Smooth muscle cell (in vitro differentiated cells): ENCODE measurements at regions not wholly inside any gene's neighbourhood (a gene's known extent, or its start where the extent isn't known, plus 50 kb on each side); places are given as distances from the start of the nearest gene placed in this dataset.

Experiments used
- DNase-seq: peaks from one replicate; lab custom pipeline; 2025; ENCODE audit not compliant: unreplicated experiment; lab: John Stamatoyannopoulos, UW
- H2AFZ ChIP-seq: fragments of 200-600 bp; sonication (generic); 2 replicates; pipeline ENCODE4 v1.6.0; 2016; ENCODE audit warnings: antibody characterized with exemption, low read depth, mild to moderate bottlenecking
- H3F3A ChIP-seq: fragments of 200-600 bp; sonication (generic); 2 replicates; pipeline ENCODE4 v1.6.0; 2017; ENCODE audit warnings: antibody characterized with exemption, low read depth
- H3K27ac ChIP-seq: fragments of 200-600 bp; sonication (generic); 2 replicates; pipeline ENCODE4 v1.5.1; 2016; ENCODE audit warnings: low read depth, mild to moderate bottlenecking
- H3K27me3 ChIP-seq: fragments of 200-600 bp; sonication (generic); 2 replicates; pipeline ENCODE4 v1.6.1; 2016; ENCODE audit warnings: low read depth, mild to moderate bottlenecking
- H3K36me3 ChIP-seq: fragments of 200-600 bp; sonication (generic); 2 replicates; pipeline ENCODE4 v1.5.1; 2016; ENCODE audit warnings: low read depth
- H3K4me1 ChIP-seq: fragments of 200-600 bp; sonication (generic); 2 replicates; pipeline ENCODE4 v1.5.1; 2016; ENCODE audit warnings: low read depth
- H3K4me2 ChIP-seq: fragments of 200-600 bp; sonication (generic); 2 replicates; pipeline ENCODE4 v1.6.0; 2016; ENCODE audit warnings: mild to moderate bottlenecking
- H3K4me3 ChIP-seq: fragments of 200-600 bp; sonication (generic); 2 replicates; pipeline ENCODE4 v1.5.1; 2016; ENCODE audit warnings: mild to moderate bottlenecking
- H3K79me2 ChIP-seq: fragments of 200-600 bp; sonication (generic); 2 replicates; pipeline ENCODE4 v1.6.0; 2016; ENCODE audit warnings: low read depth, mild to moderate bottlenecking
- H3K9ac ChIP-seq: fragments of 200-600 bp; sonication (generic); 2 replicates; pipeline ENCODE4 v1.6.0; 2016; ENCODE audit warnings: low read depth
- H3K9me3 ChIP-seq: fragments of 200-600 bp; sonication (generic); replicated peaks from 2 replicates; pipeline ENCODE4 v1.5.1; 2016; ENCODE audit warnings: low read depth
- H4K20me1 ChIP-seq: fragments of 200-600 bp; sonication (generic); 2 replicates; pipeline ENCODE4 v1.6.0; 2016; ENCODE audit warnings: low read depth
- CTCF ChIP-seq: fragments of 200-600 bp; sonication (generic); IDR thresholded peaks from 2 replicates; pipeline ENCODE4 v1.5.1; 2017; ENCODE audit warnings: borderline replicate concordance, mild to moderate bottlenecking, antibody characterized with exemption; ENCODE audit not compliant: insufficient read depth, poor library complexity, severe bottlenecking
- whole genome bisulfite sequencing: methylation state at CpG from one replicate; pipeline ENCODE4 v1.1.7; 2016; ENCODE audit warnings: low lambda C conversion rate; 5-methylcytosine and 5-hydroxymethylcytosine counted together

DNA sequence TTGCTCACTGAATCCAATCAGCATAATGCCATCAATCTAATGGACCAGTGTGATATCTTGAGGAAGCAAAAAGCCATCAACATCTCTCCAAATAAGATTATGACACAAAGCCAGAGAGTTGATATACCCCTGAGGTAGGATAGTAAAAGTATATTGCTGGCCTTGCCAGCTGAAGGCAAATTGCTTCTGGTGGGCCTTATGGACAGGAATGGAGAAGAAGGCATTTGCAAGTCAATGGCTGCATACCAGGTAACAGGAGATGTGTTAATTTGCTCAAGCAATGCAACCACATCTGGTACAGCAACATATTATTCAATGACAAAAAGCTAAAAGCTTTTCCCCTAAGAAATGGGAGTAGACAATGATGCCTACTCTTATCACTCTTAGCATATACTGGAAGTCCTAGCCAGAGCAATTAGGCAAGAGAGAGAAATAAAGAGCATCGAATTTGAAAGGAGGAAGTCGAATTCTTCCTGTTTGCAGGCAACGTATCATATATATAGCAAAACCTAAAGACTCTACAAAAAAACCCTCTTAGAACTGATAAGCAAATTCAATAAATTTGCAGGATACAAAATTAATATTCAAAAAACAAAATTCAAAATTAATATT is 216.1 kb upstream of the RASA1 start:
- H3K4me2 ChIP-seq, result no peak overlapping the region
- no peak overlapping the region for H3K4me3 ChIP-seq
- no peaks in the 10 kb centered on the region for H3K27me3 ChIP-seq
- no peak for TF ChIP-seq CTCF
- H3K36me3 ChIP-seq, result no peaks in the 10 kb centered on the region
- no peaks in the 10 kb centered on the region for H4K20me1 ChIP-seq
- no peaks in the 10 kb centered on the region for H3K4me1 ChIP-seq
- WGBS, result 90% methylated on average over 3 of the region's 3 CpGs
- DNase-seq, result no peak
- no peak overlapping the region for H3K9ac ChIP-seq
- no peak overlapping the region for H2AFZ ChIP-seq
- H3K79me2 ChIP-seq, result no peaks in the 10 kb centered on the region
- no peaks in the 10 kb centered on the region for H3F3A ChIP-seq
- no peak overlapping the region for H3K27ac ChIP-seq
- H3K9me3 ChIP-seq, result no peaks in the 10 kb centered on the region

DNA sequence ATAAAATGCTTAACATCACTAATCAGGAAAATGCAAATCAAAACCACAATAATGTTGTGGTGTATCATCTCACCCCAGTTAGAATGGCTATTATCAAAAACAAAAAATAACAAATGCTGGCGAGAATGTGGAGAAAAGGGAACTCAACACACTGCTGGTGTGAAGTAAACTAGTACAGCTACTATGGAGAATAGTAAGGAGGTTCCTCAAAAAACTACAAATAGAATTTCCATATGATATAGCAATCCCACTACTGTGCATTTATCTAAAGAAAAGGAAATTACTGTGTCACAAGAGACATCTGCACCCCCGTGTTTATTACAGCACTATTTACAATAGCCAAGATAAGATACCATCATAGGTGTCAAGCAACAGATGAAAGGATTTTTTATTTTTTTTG is 214.5 kb upstream of the RASA1 start:
- no peak overlapping the region for H2AFZ ChIP-seq
- H3K27me3 ChIP-seq, result no peaks in the 10 kb centered on the region
- H4K20me1 ChIP-seq, result no peaks in the 10 kb centered on the region
- DNase-seq, result no peak
- no peak overlapping the region for H3K4me2 ChIP-seq
- H3K9ac ChIP-seq, result no peak overlapping the region
- no peaks in the 10 kb centered on the region for H3F3A ChIP-seq
- H3K27ac ChIP-seq, result no peak overlapping the region
- 70% methylated on average over 2 of the region's 2 CpGs for WGBS
- no peaks in the 10 kb centered on the region for H3K36me3 ChIP-seq
- no peaks in the 10 kb centered on the region for H3K79me2 ChIP-seq
- no peak overlapping the region for H3K4me3 ChIP-seq
- no peaks in the 10 kb centered on the region for H3K9me3 ChIP-seq
- TF ChIP-seq CTCF, result no peak
- H3K4me1 ChIP-seq, result no peaks in the 10 kb centered on the region

DNA sequence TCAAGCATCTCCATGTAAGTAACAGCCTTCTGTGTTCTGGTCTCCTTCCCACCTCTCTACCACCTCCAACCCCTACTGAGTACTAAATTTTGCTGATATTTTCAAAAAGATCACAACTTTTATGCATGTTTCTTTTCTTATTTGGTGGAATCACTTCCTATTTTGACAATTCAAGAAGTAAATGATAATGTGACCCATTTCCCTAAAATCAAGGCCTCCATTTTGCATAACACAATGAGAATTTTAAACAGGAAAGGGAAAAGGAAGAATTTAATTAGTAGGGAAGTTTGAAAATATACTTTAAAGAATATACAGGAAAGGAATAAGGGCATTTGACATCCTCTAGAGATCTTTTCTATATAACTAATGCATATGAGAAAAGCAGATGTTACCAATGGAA is 212.9 kb upstream of the RASA1 start:
- H3F3A ChIP-seq, result no peaks in the 10 kb centered on the region
- no peak overlapping the region for H3K4me2 ChIP-seq
- no peaks in the 10 kb centered on the region for H3K9me3 ChIP-seq
- no peaks in the 10 kb centered on the region for H3K79me2 ChIP-seq
- no peak for TF ChIP-seq CTCF
- no peaks in the 10 kb centered on the region for H3K27me3 ChIP-seq
- H3K4me1 ChIP-seq, result no peaks in the 10 kb centered on the region
- H2AFZ ChIP-seq, result no peak overlapping the region
- no peak for DNase-seq
- H3K9ac ChIP-seq, result no peak overlapping the region
- H3K36me3 ChIP-seq, result no peaks in the 10 kb centered on the region
- H3K27ac ChIP-seq, result no peak overlapping the region
- H3K4me3 ChIP-seq, result no peak overlapping the region
- no peaks in the 10 kb centered on the region for H4K20me1 ChIP-seq

GRCh38 chr5:87061046-87061445 is 206.6 kb upstream of the RASA1 start:
- no peaks in the 10 kb centered on the region for H3F3A ChIP-seq
- no peaks in the 10 kb centered on the region for H3K4me1 ChIP-seq
- no peaks in the 10 kb centered on the region for H3K79me2 ChIP-seq
- no peak for DNase-seq
- H3K9ac ChIP-seq, result no peak overlapping the region
- no peaks in the 10 kb centered on the region for H3K9me3 ChIP-seq
- H3K4me3 ChIP-seq, result no peak overlapping the region
- TF ChIP-seq CTCF, result no peak
- H3K4me2 ChIP-seq, result no peak overlapping the region
- no peaks in the 10 kb centered on the region for H4K20me1 ChIP-seq
- H3K36me3 ChIP-seq, result no peaks in the 10 kb centered on the region
- WGBS, result 100% methylated on average over 1 of the region's 1 CpG
- H2AFZ ChIP-seq, result no peak overlapping the region
- no peaks in the 10 kb centered on the region for H3K27me3 ChIP-seq
- H3K27ac ChIP-seq, result no peak overlapping the region
